IMR-90 (cell line): ENCODE measurements at regions not wholly inside any gene's neighbourhood (a gene's known extent, or its start where the extent isn't known, plus 50 kb on each side); places are given as distances from the start of the nearest gene placed in this dataset.

ENCODE experiments used
- ATAC-seq: fragments of 200-7000 bp; cut with Tn5 transposase; 2 replicates; pipeline ENCODE4 v1.9.1; 2020; ENCODE audit warnings: low read depth, mild to moderate bottlenecking, moderate library complexity
- BruUV-seq: library from RNA; stranded (reverse); fragments of 400-500 nt; replicated peaks from 2 replicates; lab custom pipeline; 2021; lab: Mats Ljungman, UMichigan
- CTCF ChIA-PET: fragments of 300-600 bp; formaldehyde crosslinking; extraction: SDS; loops from one replicate; lab custom pipeline; 2021; ENCODE audit warnings: antibody characterized with exemption; lab: Yijun Ruan, JAX
- POLR2A ChIA-PET: fragments of 300-600 bp; sonication (Branson Sonifier 250); formaldehyde crosslinking; loops from one replicate; lab custom pipeline; 2022; ENCODE audit warnings: antibody characterized with exemption; ENCODE audit not compliant: unreplicated experiment; lab: Charles Lee
- DNase-seq: peaks from one replicate; pipeline ENCODE4 v3.0.0; 2013
- H2AFZ ChIP-seq: replicated peaks from 2 replicates; pipeline ENCODE3; 2013; ENCODE audit warnings: low read length, mild to moderate bottlenecking; ENCODE audit not compliant: poor library complexity
- H2AK5ac ChIP-seq: 2 replicates; pipeline ENCODE4 v1.6.1; 2013; ENCODE audit warnings: low read depth, low read length, inconsistent platforms
- H2AK9ac ChIP-seq: replicated peaks from 2 replicates; pipeline ENCODE3; 2013; ENCODE audit warnings: mild to moderate bottlenecking, low read depth, low read length, moderate library complexity; ENCODE audit not compliant: poor library complexity
- H2BK120ac ChIP-seq: 2 replicates; pipeline ENCODE4 v1.6.1; 2013; ENCODE audit warnings: low read depth, low read length, inconsistent platforms
- H2BK15ac ChIP-seq: 3 replicates; pipeline ENCODE4 v1.6.1; 2013; ENCODE audit warnings: low read depth, low read length, inconsistent platforms
- H2BK20ac ChIP-seq: 2 replicates; pipeline ENCODE4 v1.6.1; 2013; ENCODE audit warnings: low read depth, mild to moderate bottlenecking, inconsistent platforms, low read length, moderate library complexity
- H2BK5ac ChIP-seq: 2 replicates; pipeline ENCODE4 v1.6.1; 2013; ENCODE audit warnings: mild to moderate bottlenecking, low read depth, low read length, inconsistent platforms; ENCODE audit not compliant: poor library complexity, severe bottlenecking
- H3K14ac ChIP-seq: replicated peaks from 2 replicates; pipeline ENCODE4 v1.6.1; 2013; ENCODE audit warnings: low read depth, low read length, inconsistent platforms
- H3K18ac ChIP-seq: 2 replicates; pipeline ENCODE4 v1.6.1; 2013; ENCODE audit warnings: low read depth, low read length, control low read depth
- H3K23ac ChIP-seq: 2 replicates; pipeline ENCODE4 v1.6.1; 2013; ENCODE audit warnings: low read depth, low read length, inconsistent platforms
- H3K27ac ChIP-seq: 2 replicates; pipeline ENCODE4 v1.5.1; 2013; ENCODE audit warnings: mild to moderate bottlenecking, control low read depth, low read length; ENCODE audit not compliant: insufficient read depth
- H3K27me3 ChIP-seq: 2 replicates; pipeline ENCODE4 v1.6.1; 2013; ENCODE audit warnings: low read length; ENCODE audit not compliant: control insufficient read depth, insufficient read depth
- H3K36me3 ChIP-seq: 2 replicates; pipeline ENCODE4 v1.6.1; 2013; ENCODE audit warnings: low read length, mixed read lengths; ENCODE audit not compliant: control insufficient read depth, insufficient read depth
- H3K4ac ChIP-seq: 2 replicates; pipeline ENCODE4 v1.6.1; 2013; ENCODE audit warnings: low read depth, low read length, inconsistent platforms
- H3K4me1 ChIP-seq: 2 replicates; pipeline ENCODE4 v1.6.1; 2013; ENCODE audit warnings: low read length, mixed read lengths; ENCODE audit not compliant: control insufficient read depth, insufficient read depth
- H3K4me2 ChIP-seq: 2 replicates; pipeline ENCODE4 v1.6.1; 2013; ENCODE audit warnings: low read depth, mild to moderate bottlenecking, control low read depth, low read length, moderate library complexity
- H3K4me3 ChIP-seq: 2 replicates; pipeline ENCODE4 v1.5.1; 2013; ENCODE audit warnings: low read depth, mild to moderate bottlenecking, control low read depth, low read length, moderate library complexity; ENCODE audit not compliant: insufficient read depth
- H3K56ac ChIP-seq: 2 replicates; pipeline ENCODE4 v1.6.1; 2013; ENCODE audit warnings: low read length, inconsistent platforms; ENCODE audit not compliant: insufficient read depth; ENCODE audit errors: extremely low read depth
- H3K79me1 ChIP-seq, 2 experiments: 2 replicates each; pipeline ENCODE4 v1.6.1; 2013; ENCODE audit warnings: low read length in 2 of 2, inconsistent platforms in 1 of 2, low read depth in 1 of 2
- H3K9ac ChIP-seq: 2 replicates; pipeline ENCODE4 v1.6.1; 2013; ENCODE audit warnings: low read depth, low read length, control low read depth
- H3K9me1 ChIP-seq: 2 replicates; pipeline ENCODE4 v1.6.1; 2013; ENCODE audit warnings: low read length, inconsistent platforms; ENCODE audit not compliant: insufficient read depth
- H3K9me3 ChIP-seq: 2 replicates; pipeline ENCODE4 v1.6.1; 2013; ENCODE audit warnings: low read length; ENCODE audit not compliant: control insufficient read depth, insufficient read depth
- H4K20me1 ChIP-seq: 2 replicates; pipeline ENCODE4 v1.6.1; 2013; ENCODE audit warnings: low read length, inconsistent platforms; ENCODE audit not compliant: insufficient read depth
- H4K5ac ChIP-seq: 2 replicates; pipeline ENCODE4 v1.6.1; 2013; ENCODE audit warnings: mild to moderate bottlenecking, low read depth, low read length, control low read depth
- H4K8ac ChIP-seq, 2 experiments: 2 replicates each; pipeline ENCODE4 v1.6.1; 2013; ENCODE audit warnings: low read depth in 2 of 2, low read length in 2 of 2, control low read depth in 1 of 2, inconsistent platforms in 1 of 2
- H4K91ac ChIP-seq: 2 replicates; pipeline ENCODE4 v1.6.1; 2013; ENCODE audit warnings: low read depth, low read length, inconsistent platforms; ENCODE audit not compliant: insufficient read depth
- CEBPB ChIP-seq: IDR thresholded peaks from 2 replicates; pipeline ENCODE4 v1.6.1; 2012; ENCODE audit warnings: low read depth, low read length, improper control_type of control experiment
- MAZ ChIP-seq: IDR thresholded peaks from 2 replicates; pipeline ENCODE4 v1.6.1; 2012; ENCODE audit warnings: low read depth, mild to moderate bottlenecking, low read length, improper control_type of control experiment, moderate library complexity, borderline replicate concordance
- POLR2A ChIP-seq: IDR thresholded peaks from 2 replicates; pipeline ENCODE4 v1.6.1; 2012; ENCODE audit warnings: mild to moderate bottlenecking, low read depth, low read length
- RFX5 ChIP-seq: IDR thresholded peaks from 2 replicates; pipeline ENCODE4 v1.8.0; 2012; ENCODE audit warnings: low read depth, mild to moderate bottlenecking, low read length, moderate library complexity
- SMC3 ChIP-seq: fragments of 150-350 bp; IDR thresholded peaks from 2 replicates; pipeline ENCODE4 v1.6.1; 2016; ENCODE audit warnings: low read depth, mild to moderate bottlenecking, antibody characterized with exemption, low read length, moderate library complexity
- USF2 ChIP-seq: fragments of 150-350 bp; IDR thresholded peaks from 2 replicates; pipeline ENCODE4 v1.6.1; 2017; ENCODE audit warnings: mild to moderate bottlenecking, antibody characterized with exemption, low read length, low read depth
- WGBS, 2 experiments: methylation state at CpG; one replicate each; pipeline versions ENCODE4 v1.1.5 to v1.1.7; 2013; ENCODE audit warnings: missing lambda C conversion rate in 2 of 2; ENCODE audit not compliant: insufficient read length in 1 of 2; ENCODE audit errors: extremely low coverage in 2 of 2; 5-methylcytosine and 5-hydroxymethylcytosine counted together
- dilution Hi-C: fragments of 300-500 bp; cut with HindIII; formaldehyde crosslinking; loops from one replicate; pipeline ENCODE4 v1.14.3; 2018; ENCODE audit warnings: low sequenced_read_pairs; ENCODE audit not compliant: unreplicated experiment
- in situ Hi-C: fragments of 300-500 bp; cut with MboI; formaldehyde crosslinking; loops from 3 replicates; pipeline ENCODE4 v1.14.3; 2019; ENCODE audit warnings: low sequenced_read_pairs, inconsistent platforms, mixed read lengths
- intact Hi-C: fragments of 100-400 bp; cut with micrococcal nuclease; formaldehyde crosslinking; loops from 2 replicates; pipeline ENCODE4 v1.10.0; 2022

GRCh38 chr20:40617594-40617993 is 71.4 kb downstream of the MAFB start:
- no peaks in the 10 kb centered on the region for H3K9me3 ChIP-seq
- no peaks in the 10 kb centered on the region for H4K20me1 ChIP-seq
- no peak overlapping the region for H3K14ac ChIP-seq
- no peak for DNase-seq
- H2BK120ac ChIP-seq: no peak overlapping the region
- H3K36me3 ChIP-seq: no peaks in the 10 kb centered on the region
- no peak overlapping the region for H2AK9ac ChIP-seq
- no peaks in the 10 kb centered on the region for H3K27me3 ChIP-seq
- H3K79me1 ChIP-seq: no peaks in the 10 kb centered on the region
- H3K9ac ChIP-seq: no peak overlapping the region
- H3K18ac ChIP-seq: no peak overlapping the region
- H2BK15ac ChIP-seq: no peak overlapping the region
- H4K8ac ChIP-seq: no peak overlapping the region
- no peak overlapping the region for H3K27ac ChIP-seq
- POLR2A ChIA-PET: no interaction called here
- WGBS, 2 experiments: 60% methylated on average over 1 of the region's 6 CpGs; no CpG with 5 or more reads in 1 of the 2 experiments
- no peak overlapping the region for H3K4ac ChIP-seq
- no peaks in the 10 kb centered on the region for H3K9me1 ChIP-seq
- intact Hi-C loops (no loop called here), dilution Hi-C loops (no loop called here), in situ Hi-C loops (no loop called here)
- no peak overlapping the region for H2BK20ac ChIP-seq
- TF ChIP-seq MAZ (no peak), RFX5 (no peak), CEBPB (no peak), SMC3 (no peak), POLR2A (no peak), USF2 (no peak)
- no peaks in the 10 kb centered on the region for H3K4me1 ChIP-seq
- CTCF ChIA-PET: no interaction called here
- H2AFZ ChIP-seq: no peak overlapping the region
- no peak overlapping the region for H3K56ac ChIP-seq
- no peak overlapping the region for H2AK5ac ChIP-seq
- no peak overlapping the region for H4K91ac ChIP-seq
- H3K4me2 ChIP-seq: no peak overlapping the region
- H3K23ac ChIP-seq: no peak overlapping the region
- BruUV-seq: no TSS peak
- H4K5ac ChIP-seq: no peak overlapping the region
- H3K4me3 ChIP-seq: no peak overlapping the region
- no peak overlapping the region for H2BK5ac ChIP-seq
- ATAC-seq: no peak
